ENCODE measurements at regions not wholly inside any gene's neighbourhood (a gene's known extent, or its start where the extent isn't known, plus 50 kb on each side); places are given as distances from the start of the nearest gene placed in this dataset.
"Not testable (repeated sequence)": the region's sequence is repeated elsewhere in the genome, so short reads cannot be mapped to it uniquely, and the experiment has no call there.

DNA sequence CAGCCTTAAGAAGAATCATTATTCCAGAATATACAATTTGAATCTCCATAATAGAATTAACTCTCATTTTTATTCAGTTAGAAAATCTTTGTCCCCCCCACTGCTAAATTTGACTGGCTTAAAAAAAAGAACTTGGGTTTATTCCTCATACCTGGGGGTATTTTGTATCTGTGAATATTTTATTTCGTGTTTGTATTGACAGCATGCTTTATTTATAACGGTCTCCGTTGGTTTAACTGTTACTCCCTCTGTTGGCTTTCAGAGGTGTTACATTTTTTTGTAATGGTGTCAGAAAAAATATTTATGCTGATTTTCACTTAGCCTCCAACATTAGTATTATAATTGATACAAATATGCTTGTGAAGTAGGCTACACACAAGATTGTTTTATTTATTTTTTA, 109.1 kb downstream of the HAUS1 start:
- H3K4me3 Mint-ChIP-seq = peak overlapping the region in 2 of 5 donors; percentile 15 to 53
- H3K36me3 Mint-ChIP-seq = peaks cover 0 to 15% (median 0%) of the 10 kb centered on the region in 3 donors
- peaks cover 49 to 93% of the 10 kb centered on the region in 2 donors for H3K4me1 Mint-ChIP-seq

GRCh38 chr18:46214435-46214834, 110.2 kb downstream of the HAUS1 start:
- Mint-ChIP-seq H3K9me3 (no peaks in the 10 kb centered on the region), H3K4me3 (no peak overlapping the region), H3K27me3 (ENCODE audit: low read depth in 3 of 3) (peaks cover 0 to 2% (median 0%) of the 10 kb centered on the region in 3 donors), H3K27ac (no peak overlapping the region), H3K36me3 (peaks cover 0 to 21% (median 3%) of the 10 kb centered on the region in 3 donors), H3K4me1 (peaks cover 47 to 93% of the 10 kb centered on the region in 2 donors)
- no peak for DNase-seq

More for the DNA sequence above, 109.1 kb downstream of the HAUS1 start:
- peak overlapping the region in 5 of 6 donors; percentile 12 to 50 (median 14) for H3K27ac Mint-ChIP-seq
- H3K27me3 Mint-ChIP-seq (ENCODE audit: low read depth in 3 of 3) = peaks cover 0 to 2% (median 0%) of the 10 kb centered on the region in 3 donors
- no peaks in the 10 kb centered on the region for H3K9me3 Mint-ChIP-seq
- DNase-seq = peak; percentile 31 to 38 (median 34)

DNA sequence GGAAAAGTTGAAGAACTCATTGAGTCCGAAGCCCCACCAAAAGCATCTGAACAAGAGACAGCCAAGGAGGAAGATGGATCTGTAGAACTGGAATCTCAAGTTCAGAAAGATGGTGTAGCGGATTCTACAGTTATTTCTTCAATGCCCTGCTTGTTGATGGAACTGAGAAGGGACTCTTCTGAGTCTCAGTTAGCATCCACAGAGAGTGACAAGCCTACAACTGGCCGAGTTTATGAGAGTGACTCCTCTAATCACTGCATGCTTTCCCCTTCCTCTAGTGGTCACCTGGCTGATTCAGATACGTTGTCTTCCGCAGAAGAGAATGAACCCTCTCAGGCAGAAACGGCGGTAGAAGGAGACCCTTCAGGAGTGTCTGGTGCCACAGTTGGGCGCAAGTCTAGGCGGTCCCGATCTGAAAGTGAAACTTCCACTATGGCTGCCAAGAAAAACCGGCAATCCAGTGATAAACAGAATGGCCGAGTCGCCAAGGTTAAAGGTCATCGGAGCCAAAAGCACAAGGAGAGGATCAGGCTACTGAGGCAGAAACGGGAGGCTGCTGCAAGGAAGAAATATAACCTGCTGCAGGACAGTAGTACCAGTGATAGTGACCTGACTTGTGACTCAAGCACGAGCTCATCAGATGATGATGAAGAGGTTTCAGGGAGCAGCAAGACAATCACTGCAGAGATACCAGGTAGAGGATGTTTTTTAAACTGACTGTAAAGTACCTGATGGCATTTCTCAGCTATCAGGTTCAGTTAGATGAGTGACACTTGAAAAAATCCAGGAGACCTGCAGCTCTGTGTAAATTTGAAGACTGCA, 111.9 kb downstream of the HAUS1 start:
- Mint-ChIP-seq H3K4me3 (no peak overlapping the region), H3K36me3 (peaks cover 0 to 24% (median 3%) of the 10 kb centered on the region in 3 donors), H3K4me1 (peaks cover 42 to 92% of the 10 kb centered on the region in 2 donors), H3K27me3 (ENCODE audit: low read depth in 3 of 3) (peaks cover 0 to 2% (median 0%) of the 10 kb centered on the region in 3 donors), H3K27ac (peak overlapping the region in 3 of 6 donors; percentile 25 to 61 (median 46)), H3K9me3 (no peaks in the 10 kb centered on the region)
- DNase-seq = no peak

GRCh38 chr18:46220116-46220515, 115.9 kb downstream of the HAUS1 start:
- no peaks in the 10 kb centered on the region for H3K9me3 Mint-ChIP-seq
- no peak overlapping the region for H3K4me3 Mint-ChIP-seq
- DNase-seq = no peak
- no peaks in the 10 kb centered on the region for H3K27me3 Mint-ChIP-seq (ENCODE audit: low read depth in 3 of 3)
- peaks cover 0 to 24% (median 3%) of the 10 kb centered on the region in 3 donors for H3K36me3 Mint-ChIP-seq
- H3K4me1 Mint-ChIP-seq = peaks cover 58 to 93% of the 10 kb centered on the region in 2 donors
- peak overlapping the region in 1 of 6 donors; percentile 65 for H3K27ac Mint-ChIP-seq

DNA sequence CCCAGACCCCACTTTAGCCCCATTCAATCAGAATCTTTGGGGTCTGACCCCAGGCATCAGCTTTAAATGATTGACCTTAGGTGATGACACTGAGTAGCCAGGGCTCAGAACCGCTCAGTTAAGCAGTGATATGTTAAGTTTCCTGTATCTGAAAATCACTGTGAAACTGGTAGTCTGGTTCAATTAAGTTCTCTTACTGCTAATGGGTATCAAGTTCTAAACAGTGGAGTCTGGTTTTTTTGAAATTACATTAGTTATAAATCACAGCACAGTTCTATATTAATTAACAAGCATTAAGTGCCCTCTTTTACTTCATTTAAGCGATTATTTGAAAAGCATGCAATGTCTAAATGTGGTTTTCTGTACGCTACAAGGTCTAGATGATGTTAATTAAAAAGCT, 117.9 kb downstream of the HAUS1 start:
- Mint-ChIP-seq H3K4me1 (peaks cover 58 to 87% of the 10 kb centered on the region in 2 donors), H3K27me3 (ENCODE audit: low read depth in 3 of 3) (no peaks in the 10 kb centered on the region), H3K4me3 (no peak overlapping the region), H3K36me3 (peaks cover 0 to 16% (median 3%) of the 10 kb centered on the region in 3 donors), H3K27ac (peak overlapping the region in 4 of 6 donors; percentile 24 to 77 (median 56)), H3K9me3 (no peaks in the 10 kb centered on the region)
- DNase-seq = no peak

- Mint-ChIP-seq H3K4me1 (peaks cover 55 to 80% of the 10 kb centered on the region in 2 donors), H3K4me3 (peak overlapping the region in 1 of 5 donors; percentile 3), H3K9me3 (no peaks in the 10 kb centered on the region), H3K27ac (peak overlapping the region; percentile 5 to 77 (median 49)), H3K27me3 (ENCODE audit: low read depth in 3 of 3) (no peaks in the 10 kb centered on the region), H3K36me3 (peaks cover 0 to 14% (median 3%) of the 10 kb centered on the region in 3 donors)
- DNase-seq = no peak
Observed at GRCh38 chr18:46222710-46223360, 118.7 kb downstream of the HAUS1 start.

- Mint-ChIP-seq H3K36me3 (peaks cover 0 to 3% (median 0%) of the 10 kb centered on the region in 3 donors), H3K27me3 (ENCODE audit: low read depth in 3 of 3) (no peaks in the 10 kb centered on the region), H3K9me3 (no peaks in the 10 kb centered on the region), H3K4me1 (peaks cover 45 to 65% of the 10 kb centered on the region in 2 donors), H3K4me3 (no peak overlapping the region), H3K27ac (peak overlapping the region in 2 of 6 donors; percentile 3 to 15)
- DNase-seq = no peak
Observed at GRCh38 chr18:46224181-46224775, 120.1 kb downstream of the HAUS1 start.

DNA sequence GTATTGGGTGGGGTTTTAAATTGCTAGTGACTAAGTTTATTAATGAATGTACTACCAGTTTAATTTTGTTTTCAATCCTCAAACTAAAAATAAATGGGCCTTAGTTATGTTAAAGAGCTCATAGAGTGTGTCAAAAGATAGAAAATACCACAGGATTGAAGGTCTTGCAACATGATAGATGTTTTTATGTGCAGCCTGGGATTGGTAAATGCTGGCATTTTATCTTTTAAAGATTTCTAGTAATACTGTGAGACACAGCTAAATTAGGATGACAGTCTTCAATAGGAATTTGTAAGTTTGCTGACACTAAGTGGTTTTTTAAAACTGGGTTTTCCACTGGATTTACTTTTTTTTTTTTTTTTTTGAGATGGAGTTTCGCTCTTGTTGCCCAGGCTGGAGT, 122.3 kb downstream of the HAUS1 start:
- Mint-ChIP-seq H3K4me3 (no peak overlapping the region), H3K27me3 (ENCODE audit: low read depth in 3 of 3) (no peaks in the 10 kb centered on the region), H3K27ac (peak overlapping the region in 1 of 6 donors; percentile 47)

GRCh38 chr18:46229641-46230040, 125.5 kb downstream of the HAUS1 start:
- H3K27ac Mint-ChIP-seq = not testable (repeated sequence)
- peaks cover 12 to 35% of the 10 kb centered on the region in 2 donors for H3K4me1 Mint-ChIP-seq

More for the DNA sequence above, 122.3 kb downstream of the HAUS1 start:
- H3K9me3 Mint-ChIP-seq = no peaks in the 10 kb centered on the region
- no peak for DNase-seq
- H3K4me1 Mint-ChIP-seq = peaks cover 39 to 49% of the 10 kb centered on the region in 2 donors
- no peaks in the 10 kb centered on the region for H3K36me3 Mint-ChIP-seq

GRCh38 chr18:46236156-46236555, 132.0 kb downstream of the HAUS1 start:
- H3K27me3 Mint-ChIP-seq (ENCODE audit: low read depth in 3 of 3) = peaks cover 0 to 2% (median 0%) of the 10 kb centered on the region in 3 donors
- peaks cover 0 to 3% (median 0%) of the 10 kb centered on the region in 3 donors for H3K36me3 Mint-ChIP-seq
- H3K4me3 Mint-ChIP-seq = no peak overlapping the region
- no peaks in the 10 kb centered on the region for H3K9me3 Mint-ChIP-seq
- H3K27ac Mint-ChIP-seq = no peak overlapping the region
- no peak for DNase-seq
- H3K4me1 Mint-ChIP-seq = peaks cover 13 to 59% of the 10 kb centered on the region in 2 donors

More at GRCh38 chr18:46229641-46230040, 125.5 kb downstream of the HAUS1 start:
- not testable (repeated sequence) for H3K36me3 Mint-ChIP-seq; H3K9me3 Mint-ChIP-seq; H3K4me3 Mint-ChIP-seq; DNase-seq; H3K27me3 Mint-ChIP-seq (ENCODE audit: low read depth in 3 of 3)

DNA sequence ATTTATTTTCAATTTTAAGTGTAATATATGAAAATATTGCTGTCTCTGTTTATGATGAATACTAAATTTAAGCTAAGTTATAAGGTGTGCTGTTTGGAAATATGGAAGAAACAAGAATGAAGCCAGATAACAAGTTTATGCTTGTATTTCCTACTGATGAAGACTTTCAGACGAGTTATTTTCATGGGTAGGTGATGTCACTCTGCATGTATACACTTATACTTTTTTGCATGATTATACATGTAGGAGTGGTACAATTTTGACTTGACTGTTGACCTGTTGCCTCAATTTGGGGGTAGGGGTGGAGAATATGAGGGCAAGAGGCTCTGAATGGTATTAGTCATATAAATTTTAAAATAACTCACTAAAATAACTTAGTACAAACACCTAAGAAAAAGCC, 133.7 kb downstream of the HAUS1 start:
- H3K9me3 Mint-ChIP-seq = no peaks in the 10 kb centered on the region
- no peak for DNase-seq
- H3K4me1 Mint-ChIP-seq = peaks cover 10 to 52% of the 10 kb centered on the region in 2 donors
- peak overlapping the region in 1 of 6 donors; percentile 15 for H3K27ac Mint-ChIP-seq
- H3K4me3 Mint-ChIP-seq = no peak overlapping the region
- peaks cover 0 to 2% (median 0%) of the 10 kb centered on the region in 3 donors for H3K27me3 Mint-ChIP-seq (ENCODE audit: low read depth in 3 of 3)
- H3K36me3 Mint-ChIP-seq = peaks cover 0 to 3% (median 0%) of the 10 kb centered on the region in 3 donors

- Mint-ChIP-seq H3K36me3 (peaks cover 0 to 3% (median 0%) of the 10 kb centered on the region in 3 donors), H3K4me1 (peaks cover 9 to 49% of the 10 kb centered on the region in 2 donors), H3K27me3 (ENCODE audit: low read depth in 3 of 3) (peaks cover 0 to 2% (median 0%) of the 10 kb centered on the region in 3 donors), H3K4me3 (no peak overlapping the region), H3K9me3 (no peaks in the 10 kb centered on the region), H3K27ac (peak overlapping the region in 1 of 6 donors; percentile 48)
- no peak for DNase-seq
Observed at GRCh38 chr18:46239549-46239948, 135.4 kb downstream of the HAUS1 start.

GRCh38 chr18:46239998-46240397, 135.8 kb downstream of the HAUS1 start:
- Mint-ChIP-seq H3K4me3 (no peak overlapping the region), H3K4me1 (peaks cover 8 to 45% of the 10 kb centered on the region in 2 donors), H3K9me3 (no peaks in the 10 kb centered on the region), H3K27ac (peak overlapping the region in 1 of 6 donors; percentile 48), H3K27me3 (ENCODE audit: low read depth in 3 of 3) (peaks cover 0 to 2% (median 0%) of the 10 kb centered on the region in 3 donors), H3K36me3 (peaks cover 0 to 3% (median 0%) of the 10 kb centered on the region in 3 donors)
- DNase-seq = no peak
